ENCODE measurements at regions not wholly inside any gene's neighbourhood (a gene's known extent, or its start where the extent isn't known, plus 50 kb on each side); places are given as distances from the start of the nearest gene placed in this dataset.

GRCh38 chr1:82219841-82220240 lies 419.1 kb downstream of the ADGRL2 start:
- intact Hi-C loops (cut with DNase I, micrococcal nuclease): no loop called here
- DNase-seq (no peak), ATAC-seq (no peak)

GRCh38 chr1:82218846-82219245 lies 418.1 kb downstream of the ADGRL2 start:
- intact Hi-C loops (cut with DNase I, micrococcal nuclease): no loop called here
- no peak for ATAC-seq
- no peak for DNase-seq

GRCh38 chr1:82215853-82216175 lies 415.1 kb downstream of the ADGRL2 start:
- DNase-seq (no peak), ATAC-seq (no peak)
- intact Hi-C loops (cut with DNase I, micrococcal nuclease): no loop called here

GRCh38 chr1:82215056-82215852 lies 414.5 kb downstream of the ADGRL2 start:
- intact Hi-C loops (cut with DNase I, micrococcal nuclease): no loop called here
- DNase-seq (no peak), ATAC-seq (no peak)

GRCh38 chr1:82214606-82215005 lies 413.9 kb downstream of the ADGRL2 start:
- ATAC-seq (no peak), DNase-seq (no peak)
- intact Hi-C loops (cut with DNase I, micrococcal nuclease): no loop called here

GRCh38 chr1:82197606-82198005 lies 396.9 kb downstream of the ADGRL2 start:
- DNase-seq (no peak), ATAC-seq (no peak)
- intact Hi-C loops (cut with DNase I, micrococcal nuclease): no loop called here

- no peak for DNase-seq
- ATAC-seq: no peak
- intact Hi-C loops (cut with DNase I, micrococcal nuclease): no loop called here
Measured at GRCh38 chr1:82195245-82195644, 394.5 kb downstream of the ADGRL2 start.

- intact Hi-C loops (cut with DNase I, micrococcal nuclease): no loop called here
- ATAC-seq (no peak), DNase-seq (no peak)
Measured at GRCh38 chr1:82185084-82185483, 384.4 kb downstream of the ADGRL2 start.

- ATAC-seq: no peak
Measured at GRCh38 chr1:82181846-82182245, 381.1 kb downstream of the ADGRL2 start.

GRCh38 chr1:82179131-82179530 lies 378.4 kb downstream of the ADGRL2 start:
- no peak for ATAC-seq

More at GRCh38 chr1:82181846-82182245, 381.1 kb downstream of the ADGRL2 start:
- DNase-seq: no peak
- intact Hi-C loops (cut with DNase I, micrococcal nuclease): no loop called here

GRCh38 chr1:82177192-82177591 lies 376.5 kb downstream of the ADGRL2 start:
- intact Hi-C loops (cut with DNase I, micrococcal nuclease): no loop called here
- ATAC-seq (no peak), DNase-seq (no peak)

More at GRCh38 chr1:82179131-82179530, 378.4 kb downstream of the ADGRL2 start:
- no peak for DNase-seq
- intact Hi-C loops (cut with DNase I, micrococcal nuclease): no loop called here

GRCh38 chr1:82171955-82172354 lies 371.2 kb downstream of the ADGRL2 start:
- DNase-seq: no peak
- ATAC-seq: no peak
- intact Hi-C loops (cut with DNase I, micrococcal nuclease): no loop called here

GRCh38 chr1:82168482-82168881 lies 367.7 kb downstream of the ADGRL2 start:
- DNase-seq: no peak
- no peak for ATAC-seq
- intact Hi-C loops (cut with DNase I, micrococcal nuclease): no loop called here

GRCh38 chr1:82165304-82165703 lies 364.6 kb downstream of the ADGRL2 start:
- intact Hi-C loops (cut with DNase I, micrococcal nuclease): no loop called here
- DNase-seq: no peak
- ATAC-seq: no peak

- no peak for DNase-seq
- intact Hi-C loops (cut with DNase I, micrococcal nuclease): no loop called here
- no peak for ATAC-seq
Measured at GRCh38 chr1:82162486-82163420, 362.0 kb downstream of the ADGRL2 start.

- ATAC-seq (peak; percentile 82), DNase-seq (no peak)
- intact Hi-C loops (cut with DNase I, micrococcal nuclease): no loop called here
Measured at GRCh38 chr1:82161700-82162141, 361.0 kb downstream of the ADGRL2 start.

- DNase-seq (no peak), ATAC-seq (no peak)
- intact Hi-C loops (cut with DNase I, micrococcal nuclease): no loop called here
Measured at GRCh38 chr1:82160903-82161302, 360.2 kb downstream of the ADGRL2 start.

GRCh38 chr1:82160036-82160435 lies 359.3 kb downstream of the ADGRL2 start:
- ATAC-seq: no peak
- intact Hi-C loops (cut with DNase I, micrococcal nuclease): no loop called here
- DNase-seq: no peak

- no peak for ATAC-seq
- DNase-seq: no peak
- intact Hi-C loops (cut with DNase I, micrococcal nuclease): no loop called here
Measured at GRCh38 chr1:82158981-82159380, 358.2 kb downstream of the ADGRL2 start.

Measured in left colon (tissue), 2 donors.